ENCODE measurements at regions not wholly inside any gene's neighbourhood (a gene's known extent, or its start where the extent isn't known, plus 50 kb on each side); places are given as distances from the start of the nearest gene placed in this dataset.
"Not testable (repeated sequence)": the region's sequence is repeated elsewhere in the genome, so short reads cannot be mapped to it uniquely, and the experiment has no call there.

DNA sequence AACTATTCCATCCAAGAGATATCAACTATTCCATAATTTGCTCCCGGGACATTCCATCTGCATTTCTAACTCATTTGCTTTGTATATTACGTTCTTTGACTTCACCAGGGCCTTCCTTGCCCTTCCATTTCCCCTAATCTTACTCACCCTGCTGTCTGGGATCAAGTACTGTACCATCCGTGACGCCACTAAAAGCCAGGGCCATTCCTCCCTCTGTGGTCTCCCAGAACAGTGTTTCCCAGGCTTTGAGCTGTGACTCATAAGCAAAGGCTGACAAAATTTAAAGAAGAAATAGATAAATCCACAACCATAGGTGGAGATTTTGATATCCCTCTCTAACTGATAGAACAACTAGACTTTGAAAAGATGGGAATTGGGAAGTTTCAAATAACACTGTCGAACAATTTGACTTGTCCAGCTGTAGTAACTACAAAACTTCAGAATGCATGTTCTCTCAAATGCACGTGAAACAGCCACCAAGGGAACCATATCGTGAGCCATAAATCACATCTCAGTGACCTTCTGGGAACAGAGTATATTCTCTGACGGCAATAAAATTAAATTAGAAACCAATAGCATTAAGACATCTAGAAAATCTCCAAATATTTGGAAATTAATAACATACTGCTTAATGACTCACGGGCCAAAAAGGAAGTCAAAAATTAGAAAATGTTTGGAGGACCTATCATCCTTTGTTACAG, 501.0 kb downstream of the SETD4 start:
- FAIRE-seq: no peak

DNA sequence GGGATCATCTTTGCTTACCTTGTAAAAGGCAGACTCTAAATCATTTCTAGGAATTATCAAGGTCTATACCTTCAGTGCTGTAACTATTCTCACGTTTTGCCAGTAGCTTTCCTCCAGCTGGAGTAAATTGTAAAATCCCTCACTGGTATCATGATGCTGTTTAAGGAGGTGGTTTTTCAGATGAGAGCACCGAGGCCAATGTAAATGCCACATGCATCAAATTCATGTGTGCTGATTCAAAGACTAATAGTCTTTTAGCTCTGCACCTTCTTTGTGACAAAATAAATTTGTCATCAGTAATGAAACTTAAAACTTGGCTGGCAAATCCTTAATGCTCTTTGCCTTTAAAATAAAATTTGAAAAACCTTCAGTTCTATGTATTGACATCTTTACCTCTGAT, 503.8 kb downstream of the SETD4 start:
- no peak for FAIRE-seq

DNA sequence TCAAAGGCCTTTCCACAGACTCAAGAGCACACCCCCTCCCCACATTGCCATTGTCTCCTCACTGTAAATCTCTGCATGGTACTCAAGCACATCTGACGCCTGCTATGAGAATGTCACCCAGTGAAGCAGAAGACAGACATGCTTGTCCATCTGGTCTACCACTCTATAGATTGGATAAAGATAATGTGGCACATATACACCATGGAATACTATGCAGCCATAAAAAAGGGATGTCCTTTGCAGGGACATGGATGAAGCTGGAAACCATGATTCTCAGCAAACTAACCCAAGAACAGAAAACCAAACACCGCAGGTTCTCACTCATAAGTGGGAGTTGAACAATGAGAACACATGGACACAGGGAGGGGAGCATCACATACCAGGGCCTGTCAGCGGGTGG, 503.4 kb upstream of the RUNX1 start:
- FAIRE-seq: not testable (repeated sequence)

DNA sequence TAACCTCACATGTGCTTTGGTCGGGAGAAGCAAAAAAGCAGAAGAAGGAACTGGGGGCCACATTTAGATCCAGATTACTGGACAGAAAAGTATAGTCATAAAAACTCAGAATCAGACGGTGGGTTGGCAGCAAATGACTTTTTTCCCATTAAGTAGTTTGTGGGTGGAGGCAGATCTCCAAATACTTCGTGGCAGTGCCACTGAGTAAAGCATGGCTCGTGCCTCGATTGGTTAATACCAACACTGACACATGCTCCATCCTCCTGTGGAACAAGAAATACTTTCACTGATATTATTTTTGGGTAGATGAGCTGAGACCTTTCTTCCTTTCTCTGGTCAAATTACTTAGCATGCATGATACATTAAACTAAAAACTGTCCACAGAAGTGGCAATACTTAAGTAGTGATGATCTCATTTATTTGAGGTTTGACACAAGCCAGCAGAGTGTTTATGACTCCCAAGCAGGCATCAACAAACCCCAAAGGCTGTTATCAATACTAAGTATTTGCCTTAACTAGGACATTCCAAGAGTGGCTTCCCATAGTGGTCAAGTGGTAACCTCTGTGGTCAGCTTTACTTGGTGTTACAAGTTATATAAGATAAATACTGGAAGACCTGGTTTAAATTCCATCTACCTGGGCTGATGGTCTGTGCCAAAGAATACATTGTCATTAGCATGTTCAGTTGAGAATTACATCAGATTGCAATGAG, 500.0 kb upstream of the RUNX1 start:
- FAIRE-seq: no peak

DNA sequence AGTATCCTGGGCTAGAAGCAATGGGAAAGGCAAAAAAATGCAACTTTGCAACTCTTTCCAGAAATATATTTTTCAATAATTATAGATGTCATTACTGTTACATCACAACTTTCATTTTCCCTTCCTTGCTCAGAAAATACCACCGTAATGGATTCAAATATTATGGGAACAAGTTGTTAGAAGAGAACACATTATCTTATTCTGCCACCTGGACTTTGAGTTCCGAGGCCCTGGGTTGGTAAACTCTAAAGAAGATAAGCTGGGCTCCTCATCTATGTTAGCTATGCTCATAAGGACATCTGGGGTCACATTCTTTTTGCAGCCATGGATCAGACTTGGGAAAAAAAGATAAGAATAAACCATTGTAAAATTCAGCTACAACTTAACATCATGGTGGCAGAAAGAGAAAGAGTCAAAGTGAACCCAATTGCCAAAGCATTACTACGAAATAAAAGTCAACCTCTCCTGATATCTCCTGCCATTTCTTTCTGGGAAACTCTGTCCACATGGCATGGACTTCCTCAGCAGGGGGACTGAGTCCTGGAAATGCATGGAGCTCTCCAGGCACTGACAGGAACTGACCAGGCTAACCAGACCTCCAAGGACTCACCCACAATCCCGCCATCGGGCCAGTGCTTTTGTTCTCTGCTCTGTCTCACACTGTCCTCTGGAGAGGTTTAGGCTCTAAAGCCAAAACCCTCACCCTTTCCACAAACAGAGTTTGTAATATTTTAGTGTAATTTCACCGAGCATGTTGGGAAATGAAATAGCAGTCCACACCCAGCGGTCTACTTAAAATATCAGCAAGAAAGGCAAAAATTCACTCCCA, 499.1 kb upstream of the RUNX1 start:
- FAIRE-seq: no peak

DNA sequence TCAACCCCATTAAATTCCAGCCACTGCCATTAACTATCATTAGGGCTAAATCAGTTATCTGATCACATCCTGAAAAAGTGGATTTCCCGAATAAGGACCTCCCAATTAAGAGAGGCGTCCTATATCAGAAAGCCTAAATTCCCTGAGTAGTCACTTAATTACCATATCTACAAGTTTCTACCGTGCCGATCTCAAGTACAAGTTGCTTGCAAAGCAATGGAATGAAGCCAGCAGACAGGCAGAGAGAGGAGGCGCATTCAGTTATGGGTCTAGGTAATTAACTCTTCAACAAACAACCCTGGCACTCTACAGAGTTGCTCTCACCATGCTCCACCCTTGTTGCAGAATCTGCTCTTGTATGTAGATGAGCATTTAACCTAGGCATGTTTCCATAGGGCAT, 494.6 kb upstream of the RUNX1 start:
- FAIRE-seq: no peak

DNA sequence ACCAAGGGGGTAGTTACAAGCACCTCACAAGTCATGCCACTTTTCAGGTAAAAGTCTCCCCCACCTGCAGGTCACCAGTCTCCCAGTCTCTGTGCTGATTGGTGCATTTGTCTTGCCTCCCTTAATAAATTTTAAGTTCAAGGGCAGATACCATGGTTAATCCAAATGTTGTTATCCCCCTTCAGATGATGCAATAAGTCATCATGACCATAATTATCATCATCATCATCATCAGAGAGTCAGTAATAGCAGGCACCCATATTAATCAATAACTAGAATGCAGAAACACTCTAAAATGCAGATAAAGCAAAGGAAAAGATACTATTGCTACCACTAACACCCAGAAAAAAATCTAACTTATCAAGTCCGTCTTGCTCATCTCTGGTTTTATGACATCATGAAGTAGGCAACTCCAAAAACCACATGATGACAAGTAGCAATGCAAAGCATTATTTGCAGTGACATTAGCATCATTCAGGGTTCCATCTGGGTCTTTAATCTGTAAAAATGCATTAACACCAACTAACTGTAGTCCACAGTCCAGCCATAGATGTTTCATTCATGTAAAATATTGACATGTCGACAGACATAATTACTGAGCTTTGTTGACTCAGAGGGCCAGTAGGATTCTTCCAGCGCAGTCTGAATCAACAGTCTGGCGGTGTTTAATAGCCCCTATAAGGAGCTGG, 492.0 kb upstream of the RUNX1 start:
- FAIRE-seq: no peak

DNA sequence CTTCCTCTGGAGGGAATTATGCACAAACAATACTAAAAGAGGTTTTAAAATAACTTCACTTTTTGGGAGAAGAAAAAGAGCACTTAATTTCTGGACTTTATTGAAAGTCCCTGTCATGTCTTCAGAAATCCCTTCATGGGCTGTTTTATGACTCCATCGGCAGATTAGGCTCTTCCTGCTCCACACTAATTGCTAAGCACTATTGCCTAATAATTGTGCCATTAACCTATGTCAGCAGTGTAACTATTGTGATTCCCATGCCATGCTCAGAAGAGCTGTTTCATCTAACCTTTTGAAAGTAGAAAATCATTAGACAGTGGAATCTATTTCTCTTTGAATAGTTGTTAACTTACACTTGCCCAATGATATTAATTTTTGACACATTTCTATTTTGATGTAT, 489.3 kb upstream of the RUNX1 start:
- FAIRE-seq: no peak

DNA sequence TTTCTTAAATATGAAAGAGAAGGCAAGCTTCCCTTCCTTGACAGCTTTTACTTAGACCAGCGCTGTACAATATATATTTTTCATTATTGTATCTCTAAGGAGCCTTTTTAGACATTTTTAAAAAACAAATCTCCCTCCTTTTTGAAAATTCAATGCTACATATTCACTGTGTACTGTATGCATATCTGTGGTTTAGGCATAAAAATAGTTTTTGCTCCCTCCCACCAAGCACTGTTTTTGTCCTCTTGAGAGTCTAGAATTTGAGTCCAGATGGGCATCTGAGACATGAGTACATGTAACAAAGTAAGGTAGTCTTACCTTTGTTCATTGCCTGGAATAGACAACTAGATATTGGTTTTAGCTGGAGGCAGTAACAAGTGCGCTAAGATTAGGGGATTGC, 488.5 kb upstream of the RUNX1 start:
- FAIRE-seq: no peak

DNA sequence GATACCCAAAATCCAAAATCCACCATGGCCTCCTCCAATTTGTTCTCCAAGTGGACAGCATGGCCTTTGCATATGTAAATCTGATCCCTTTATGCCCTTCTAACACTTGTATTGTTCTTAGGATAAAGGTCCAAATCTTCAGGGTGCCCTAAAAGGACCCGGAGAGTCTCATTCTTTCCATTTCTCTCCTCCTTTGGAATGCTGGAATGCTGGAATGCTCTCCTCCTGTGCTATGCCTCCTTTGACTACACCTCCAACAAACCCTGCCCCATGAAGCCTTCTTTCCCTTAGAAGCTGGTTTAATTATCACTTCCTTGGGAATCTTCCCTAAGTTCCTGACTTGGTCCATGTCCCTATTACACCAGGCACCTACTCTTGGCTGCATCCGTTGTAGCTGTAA, 484.8 kb upstream of the RUNX1 start:
- no peak for FAIRE-seq

DNA sequence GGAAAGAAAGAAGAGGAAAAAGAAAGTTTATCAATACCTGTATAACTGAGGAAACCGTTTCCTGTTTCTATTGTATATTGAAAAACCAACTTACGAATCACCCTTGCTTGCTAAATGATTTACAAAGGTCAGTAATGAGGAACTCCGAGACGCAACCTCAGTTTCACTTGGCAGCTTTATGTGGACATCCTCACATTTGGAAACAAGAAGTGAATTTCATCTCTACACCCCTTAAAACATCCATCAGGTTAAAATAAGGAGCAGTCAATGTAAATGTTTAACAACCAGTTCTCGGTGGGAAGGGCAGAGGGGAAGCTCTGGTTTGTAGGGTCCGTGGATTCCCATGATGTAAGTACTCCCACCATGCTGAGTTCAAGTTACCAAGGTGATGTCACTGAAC, 481.7 kb upstream of the RUNX1 start:
- FAIRE-seq: no peak

DNA sequence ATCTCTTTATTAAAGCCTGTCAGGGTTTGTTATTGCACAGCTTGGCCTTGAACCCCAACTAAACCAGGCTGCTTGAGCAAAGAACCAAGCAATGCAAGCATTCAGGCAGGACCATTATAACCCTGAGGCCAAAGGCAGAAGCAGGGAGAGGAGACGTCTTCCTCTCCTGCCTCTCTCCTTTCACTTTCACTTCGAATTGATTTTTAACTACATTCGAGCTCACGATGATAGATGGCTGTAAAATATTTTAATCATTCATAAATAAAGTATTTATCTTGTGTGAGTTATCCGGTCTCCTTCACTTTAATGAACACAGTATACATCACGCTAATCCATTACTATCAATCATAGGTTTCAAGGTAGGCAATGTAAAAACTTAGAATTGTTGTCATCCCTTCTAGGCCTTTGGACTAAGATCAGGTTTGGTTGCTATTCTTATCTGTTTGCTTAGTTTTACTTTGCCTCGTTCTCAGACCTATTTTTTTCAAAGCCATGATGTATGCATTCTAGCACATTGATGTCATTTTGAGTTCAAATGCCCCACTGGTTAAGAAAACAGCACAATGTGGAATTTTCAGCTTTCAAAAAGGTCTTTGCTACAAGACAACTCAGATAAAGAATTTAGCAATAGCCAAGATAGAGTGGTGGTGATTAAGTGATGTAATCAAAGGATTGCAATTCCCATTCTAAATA, 480.2 kb upstream of the RUNX1 start:
- no peak for FAIRE-seq

DNA sequence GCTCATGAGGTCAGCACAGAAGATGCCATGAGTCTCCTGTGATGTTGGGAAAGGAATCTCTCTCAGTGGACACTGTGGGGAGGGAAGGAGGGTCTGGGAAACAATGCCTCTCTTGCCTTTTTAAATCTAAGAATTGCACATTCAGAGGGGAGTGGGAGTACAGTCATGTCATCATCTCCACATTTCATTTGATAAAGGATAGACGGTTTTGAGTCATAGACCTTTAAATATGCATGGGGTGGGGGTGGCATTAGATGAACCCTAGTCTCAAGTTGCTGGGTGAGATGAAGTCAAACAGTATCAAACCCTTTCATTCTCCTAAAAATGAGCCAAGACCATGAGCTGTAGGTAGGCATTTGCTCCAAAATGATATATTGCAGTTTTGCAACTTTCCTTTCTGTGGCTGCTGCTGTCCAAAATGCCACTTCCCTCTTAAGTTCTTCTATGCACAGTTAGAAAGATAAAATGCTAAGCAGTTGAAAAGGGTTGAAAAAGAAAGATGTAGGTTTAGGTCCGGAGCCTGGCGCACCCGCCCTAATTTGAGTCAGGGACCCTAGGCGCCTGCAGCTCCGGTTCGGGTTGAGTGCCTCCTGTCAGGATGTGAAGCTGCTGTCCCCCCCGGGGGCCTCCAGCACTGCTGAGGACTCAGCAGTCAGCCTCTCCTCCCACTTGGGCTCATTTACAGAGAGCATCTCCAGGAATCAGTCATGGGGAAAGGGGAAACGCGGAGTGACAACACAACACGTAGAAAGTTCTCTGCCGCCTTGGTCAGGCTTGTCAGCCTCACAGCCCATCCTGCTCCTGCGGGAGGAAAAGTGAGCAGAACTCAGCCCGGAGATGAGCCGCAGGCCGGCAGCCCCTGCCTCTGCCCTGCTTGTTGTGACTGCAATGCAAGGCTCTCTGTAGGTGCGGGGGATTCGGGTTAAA, 479.3 kb upstream of the RUNX1 start:
- FAIRE-seq: no peak

DNA sequence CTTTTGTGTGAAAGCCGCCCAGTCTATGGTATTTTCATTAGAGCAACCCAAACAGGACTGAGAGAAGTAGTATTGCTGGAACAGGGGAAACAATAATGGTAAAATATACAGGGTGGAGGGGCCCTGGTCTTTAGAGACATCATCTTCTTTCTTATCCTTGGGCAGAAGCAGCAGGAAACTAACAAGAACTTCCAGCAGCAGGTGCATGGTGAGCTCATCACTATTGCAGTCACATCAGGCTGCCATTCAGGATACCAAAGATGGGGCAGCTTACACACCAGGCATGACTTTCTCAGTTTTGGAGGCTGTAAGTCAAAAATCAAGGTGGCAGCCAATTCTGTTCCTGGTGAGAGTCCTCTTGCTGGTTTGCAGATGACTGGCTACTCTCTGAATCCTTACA, 478.3 kb upstream of the RUNX1 start:
- no peak for FAIRE-seq

DNA sequence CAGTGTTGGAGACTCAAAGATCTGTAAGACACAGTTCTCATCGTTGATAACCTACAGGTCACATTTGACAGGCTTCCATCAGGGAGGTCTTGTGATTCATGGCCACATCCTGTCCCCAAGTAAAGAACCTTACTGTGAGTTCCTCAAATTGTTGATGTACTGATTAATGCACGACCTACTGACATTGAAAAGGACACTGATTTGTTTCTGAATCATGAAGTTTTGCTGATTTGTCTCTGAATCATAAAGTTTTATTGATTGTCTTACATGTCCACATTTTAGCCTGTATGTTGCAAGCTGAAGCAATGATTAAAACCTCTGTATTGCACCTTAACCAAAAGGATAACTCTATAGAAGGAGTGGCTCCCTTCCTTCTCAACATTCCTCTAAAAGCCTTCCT, 476.3 kb upstream of the RUNX1 start:
- no peak for FAIRE-seq

DNA sequence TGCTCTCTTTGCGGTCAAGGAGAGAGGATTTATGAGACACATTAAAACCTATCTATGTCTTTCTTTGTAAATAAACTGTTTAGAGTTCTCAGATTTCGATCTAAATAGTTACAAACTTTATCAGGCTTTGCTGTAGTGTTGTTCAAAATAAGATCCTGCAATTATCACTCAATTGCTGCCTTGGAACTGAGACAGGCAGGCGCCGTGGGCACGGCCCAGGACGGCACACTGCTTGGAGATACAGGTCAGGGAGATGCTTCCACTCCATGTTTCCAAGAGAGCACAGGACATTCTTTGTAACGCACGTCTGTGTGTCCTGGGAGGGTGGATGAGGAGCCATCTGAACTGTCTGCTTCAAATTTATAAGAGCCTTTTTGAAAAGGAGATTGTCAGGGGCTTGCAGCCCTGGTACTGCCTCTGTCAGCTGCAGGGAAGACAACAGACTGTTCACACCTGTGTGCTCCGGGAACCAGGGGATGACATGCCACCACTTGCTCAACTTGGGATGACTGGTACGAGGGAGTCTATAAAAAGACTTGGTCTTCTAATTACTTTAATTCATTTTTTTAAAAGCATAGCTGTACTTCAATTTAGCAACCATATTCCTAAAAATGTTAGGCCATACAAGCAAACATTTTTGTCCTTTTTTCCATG, 472.9 kb upstream of the RUNX1 start:
- no peak for FAIRE-seq

DNA sequence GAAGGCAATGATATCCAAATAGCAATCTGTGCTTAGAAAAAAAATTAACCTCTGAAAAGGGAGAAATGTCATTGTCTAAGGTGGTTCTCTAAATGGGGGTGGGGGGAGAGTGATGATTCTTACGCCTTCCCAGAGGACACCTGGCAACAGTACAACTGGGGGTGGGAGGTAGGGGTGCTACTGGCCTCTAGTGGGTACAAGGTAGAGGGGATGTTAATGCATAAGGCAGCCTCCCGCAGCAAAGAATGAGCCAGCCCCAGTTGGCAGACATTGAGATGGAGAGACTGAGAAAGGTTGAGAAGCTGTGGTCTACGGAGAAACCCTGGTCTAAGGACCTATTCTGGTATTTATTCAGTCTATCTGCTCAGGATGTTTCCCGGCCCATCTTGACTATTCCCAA, 472.2 kb upstream of the RUNX1 start:
- FAIRE-seq: no peak

DNA sequence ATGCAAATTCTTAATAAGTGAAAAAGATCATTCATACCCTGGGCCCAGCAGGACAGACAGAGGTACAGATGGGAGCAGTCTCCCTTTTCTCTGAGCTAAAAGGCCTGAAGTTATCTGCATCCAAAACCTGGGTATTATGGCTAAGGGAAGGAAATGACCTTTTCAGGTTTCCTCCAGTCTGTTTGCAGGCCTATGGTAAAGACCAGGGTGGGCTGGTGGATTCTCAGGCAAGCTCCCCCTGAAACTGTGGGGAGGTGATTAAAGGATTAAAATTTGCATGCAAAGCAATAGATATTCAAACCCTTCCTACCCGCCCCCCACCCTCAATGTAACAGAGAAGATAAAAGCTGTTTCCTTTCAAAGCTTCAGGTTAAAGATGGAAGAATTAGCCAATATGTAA, 471.8 kb upstream of the RUNX1 start:
- FAIRE-seq: no peak

DNA sequence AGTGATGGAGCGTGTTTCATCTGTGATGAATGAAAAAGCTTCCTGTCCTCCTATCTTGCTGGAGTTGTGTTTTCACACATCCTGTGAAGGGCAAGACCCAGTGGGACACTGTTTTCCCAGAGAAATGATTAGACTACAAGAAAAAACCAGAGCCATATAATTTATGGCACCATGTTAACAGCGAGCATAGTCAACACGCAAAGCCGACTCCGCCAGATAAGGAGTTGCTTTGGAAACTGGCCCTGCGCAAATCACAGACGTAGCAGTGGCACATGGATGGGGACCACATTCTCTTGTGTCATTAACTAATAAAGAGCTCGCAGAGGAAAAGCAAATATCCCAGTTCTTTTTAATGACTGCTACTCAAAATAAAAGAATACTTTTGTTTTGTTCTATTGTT, 471.2 kb upstream of the RUNX1 start:
- FAIRE-seq: no peak

DNA sequence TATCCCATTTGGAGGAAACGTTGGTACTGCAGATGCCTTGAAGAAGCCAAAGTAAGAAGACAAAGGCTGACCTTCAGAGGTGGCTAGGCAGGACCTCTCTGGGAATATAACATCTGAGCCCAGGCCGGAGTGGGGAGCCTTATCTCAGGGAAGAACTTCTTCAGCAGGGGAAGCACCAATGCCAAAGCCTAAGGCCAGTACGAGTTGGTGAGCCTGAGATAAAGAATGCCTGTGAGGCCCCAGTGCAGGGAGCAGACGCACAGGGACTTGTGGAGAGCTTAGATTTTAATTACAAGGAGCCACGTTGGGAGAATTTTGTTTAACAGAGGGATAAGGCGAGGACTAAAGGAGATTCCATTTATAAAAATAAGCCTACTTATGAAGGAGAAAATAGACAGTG, 468.8 kb upstream of the RUNX1 start:
- FAIRE-seq: no peak

DNA sequence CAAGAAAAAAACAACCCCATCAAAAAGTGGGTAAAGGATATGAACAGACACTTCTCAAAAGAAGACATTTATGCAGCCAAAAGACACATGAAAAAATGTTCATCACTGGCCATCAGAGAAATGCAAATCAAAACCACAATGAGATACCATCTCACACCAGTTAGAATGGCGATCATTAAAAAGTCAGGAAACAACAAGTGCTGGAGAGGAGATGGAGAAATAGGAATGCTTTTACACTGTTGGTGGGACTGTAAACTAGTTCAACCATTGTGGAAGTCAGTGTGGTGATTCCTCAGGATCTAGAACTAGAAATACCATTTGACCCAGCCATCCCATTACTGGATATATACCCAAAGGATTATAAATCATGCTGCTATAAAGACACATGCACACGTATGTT, 467.2 kb upstream of the RUNX1 start:
- FAIRE-seq: not testable (repeated sequence)
